Right atrium auricular region (tissue), 2 donors: ENCODE measurements at regions not wholly inside any gene's neighbourhood (a gene's known extent, or its start where the extent isn't known, plus 50 kb on each side); places are given as distances from the start of the nearest gene placed in this dataset.

Source experiments
- DNase-seq: peaks from one replicate; pipeline ENCODE4 v3.0.0-alpha.2; 2019; ENCODE audit warnings: low spot score
- H3K27ac ChIP-seq, 2 donors: fragments of 200-600 bp; sonication (generic); 1 replicate in 1 of 2; 2 replicates in 1 of 2; pipeline ENCODE4 v1.5.1; 2016 to 2019
- H3K27me3 ChIP-seq, 2 donors: fragments of 200-600 bp; sonication (generic); one replicate each; pipeline versions ENCODE4 v1.5.1 to v1.6.0; 2017 to 2019
- H3K36me3 ChIP-seq: fragments of 200-600 bp; sonication (generic); one replicate; pipeline ENCODE4 v1.5.1; 2016
- H3K4me1 ChIP-seq, 2 donors: fragments of 200-600 bp; sonication (generic); one replicate each; pipeline versions ENCODE4 v1.5.1 to v1.6.0; 2017 to 2019
- H3K4me3 ChIP-seq, 2 donors: fragments of 200-600 bp; sonication (generic); 1 replicate in 1 of 2; 2 replicates in 1 of 2; pipeline ENCODE4 v1.5.1; 2017 to 2019; ENCODE audit warnings: mild to moderate bottlenecking in 1 of 2, moderate library complexity in 1 of 2
- H3K9me3 ChIP-seq, 2 donors: fragments of 200-600 bp; sonication (generic); one replicate each; pipeline ENCODE4 v1.5.1; 2019
- TF ChIP-seq, protein P1 (sequence below), 2 donors: fragments of 200-600 bp; sonication (generic); IDR thresholded peaks; one replicate each; pipeline ENCODE4 v1.5.1; 2019; ENCODE audit warnings: antibody characterized with exemption in 2 of 2

DNA sequence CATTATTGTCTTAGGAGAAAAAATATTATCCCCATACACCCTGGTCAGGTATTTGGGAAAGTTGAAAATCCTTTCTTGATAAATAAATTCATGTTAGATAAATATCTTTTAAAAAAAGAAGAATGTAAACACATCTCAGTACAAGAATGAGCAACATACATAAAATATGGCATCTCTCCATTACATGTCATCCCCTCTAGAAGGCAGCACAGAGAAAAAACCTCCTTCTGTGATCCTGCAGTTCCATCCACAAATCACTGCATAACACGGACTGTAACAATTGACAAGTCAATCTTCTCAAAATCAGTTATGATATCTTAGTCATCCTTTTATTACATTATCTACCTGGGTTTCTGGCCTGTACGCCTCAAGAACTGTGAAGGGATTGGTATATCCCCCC lies 683.9 kb upstream of the KLHL1 start:
- TF ChIP-seq, protein P1, sequence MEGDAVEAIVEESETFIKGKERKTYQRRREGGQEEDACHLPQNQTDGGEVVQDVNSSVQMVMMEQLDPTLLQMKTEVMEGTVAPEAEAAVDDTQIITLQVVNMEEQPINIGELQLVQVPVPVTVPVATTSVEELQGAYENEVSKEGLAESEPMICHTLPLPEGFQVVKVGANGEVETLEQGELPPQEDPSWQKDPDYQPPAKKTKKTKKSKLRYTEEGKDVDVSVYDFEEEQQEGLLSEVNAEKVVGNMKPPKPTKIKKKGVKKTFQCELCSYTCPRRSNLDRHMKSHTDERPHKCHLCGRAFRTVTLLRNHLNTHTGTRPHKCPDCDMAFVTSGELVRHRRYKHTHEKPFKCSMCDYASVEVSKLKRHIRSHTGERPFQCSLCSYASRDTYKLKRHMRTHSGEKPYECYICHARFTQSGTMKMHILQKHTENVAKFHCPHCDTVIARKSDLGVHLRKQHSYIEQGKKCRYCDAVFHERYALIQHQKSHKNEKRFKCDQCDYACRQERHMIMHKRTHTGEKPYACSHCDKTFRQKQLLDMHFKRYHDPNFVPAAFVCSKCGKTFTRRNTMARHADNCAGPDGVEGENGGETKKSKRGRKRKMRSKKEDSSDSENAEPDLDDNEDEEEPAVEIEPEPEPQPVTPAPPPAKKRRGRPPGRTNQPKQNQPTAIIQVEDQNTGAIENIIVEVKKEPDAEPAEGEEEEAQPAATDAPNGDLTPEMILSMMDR (IDR thresholded peaks at IDR 0.05): no peak

GRCh38 chr13:70789751-70790150 lies 681.5 kb upstream of the KLHL1 start:
- no peak for DNase-seq
- no peaks in the 10 kb centered on the region for H3K4me1 ChIP-seq

More for the DNA sequence above, 683.9 kb upstream of the KLHL1 start:
- Histone ChIP-seq H3K27me3 (no peaks in the 10 kb centered on the region), H3K36me3 (no peaks in the 10 kb centered on the region), H3K9me3 (no peaks in the 10 kb centered on the region), H3K4me3 (no peak overlapping the region), H3K4me1 (no peaks in the 10 kb centered on the region), H3K27ac (no peak overlapping the region)
- no peak for DNase-seq

GRCh38 chr13:70788074-70788473 lies 679.8 kb upstream of the KLHL1 start:
- Histone ChIP-seq H3K27ac (no peak overlapping the region), H3K36me3 (no peaks in the 10 kb centered on the region), H3K4me3 (no peak overlapping the region), H3K9me3 (no peaks in the 10 kb centered on the region), H3K27me3 (no peaks in the 10 kb centered on the region), H3K4me1 (no peaks in the 10 kb centered on the region)
- DNase-seq: no peak
- TF ChIP-seq, protein P1 (IDR thresholded peaks at IDR 0.05): no peak

More at GRCh38 chr13:70789751-70790150, 681.5 kb upstream of the KLHL1 start:
- Histone ChIP-seq H3K36me3 (no peaks in the 10 kb centered on the region), H3K27me3 (no peaks in the 10 kb centered on the region), H3K27ac (no peak overlapping the region), H3K9me3 (no peaks in the 10 kb centered on the region), H3K4me3 (no peak overlapping the region)
- TF ChIP-seq, protein P1 (IDR thresholded peaks at IDR 0.05): no peak

GRCh38 chr13:70784207-70784989 lies 676.1 kb upstream of the KLHL1 start:
- Histone ChIP-seq H3K4me1 (no peaks in the 10 kb centered on the region), H3K27me3 (no peaks in the 10 kb centered on the region), H3K27ac (no peak overlapping the region), H3K9me3 (no peaks in the 10 kb centered on the region), H3K4me3 (no peak overlapping the region), H3K36me3 (no peaks in the 10 kb centered on the region)
- DNase-seq: no peak
- TF ChIP-seq, protein P1 (IDR thresholded peaks at IDR 0.05): no peak

GRCh38 chr13:70769817-70770216 lies 661.6 kb upstream of the KLHL1 start:
- TF ChIP-seq, protein P1 (IDR thresholded peaks at IDR 0.05): no peak

DNA sequence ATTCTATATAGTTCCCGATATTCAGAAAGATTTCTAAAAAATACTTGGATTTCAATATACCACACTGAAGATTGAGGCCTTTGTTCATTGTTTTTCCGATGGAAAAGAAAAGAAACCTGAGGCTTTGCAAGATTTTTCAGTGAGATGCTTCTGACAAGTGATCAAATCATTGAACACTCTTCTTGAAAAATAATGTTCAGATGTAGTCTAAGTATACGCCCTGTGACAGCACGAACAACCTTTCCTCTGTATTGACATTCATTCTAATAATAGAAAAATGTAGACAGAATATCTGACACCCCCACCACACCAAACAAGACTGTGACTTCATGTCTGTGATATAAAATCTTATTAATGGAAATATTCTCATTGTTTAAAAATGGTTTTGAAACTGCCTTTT lies 650.7 kb upstream of the KLHL1 start:
- H3K27ac ChIP-seq: no peak overlapping the region
- TF ChIP-seq, protein P1 (IDR thresholded peaks at IDR 0.05): no peak

More at GRCh38 chr13:70769817-70770216, 661.6 kb upstream of the KLHL1 start:
- no peak for DNase-seq
- H3K9me3 ChIP-seq: no peaks in the 10 kb centered on the region
- no peak overlapping the region for H3K4me3 ChIP-seq
- H3K27me3 ChIP-seq: no peaks in the 10 kb centered on the region
- no peak overlapping the region for H3K27ac ChIP-seq
- H3K36me3 ChIP-seq: no peaks in the 10 kb centered on the region
- H3K4me1 ChIP-seq: no peaks in the 10 kb centered on the region

More for the DNA sequence above, 650.7 kb upstream of the KLHL1 start:
- Histone ChIP-seq H3K4me1 (no peaks in the 10 kb centered on the region), H3K4me3 (no peak overlapping the region), H3K36me3 (no peaks in the 10 kb centered on the region), H3K27me3 (no peaks in the 10 kb centered on the region), H3K9me3 (no peaks in the 10 kb centered on the region)
- DNase-seq: no peak
